Stomach (tissue), 8 donors: ENCODE measurements at regions not wholly inside any gene's neighbourhood (a gene's known extent, or its start where the extent isn't known, plus 50 kb on each side); places are given as distances from the start of the nearest gene placed in this dataset.

ENCODE experiments used
- DNase-seq, 2 donors: peaks; one replicate each; pipeline versions ENCODE4 v3.0.0 to v3.0.0-alpha.2; 2013 to 2019
- H3K27ac ChIP-seq, 5 donors: fragments of 200-600 bp in 4 of 5; sonication (generic) in 4 of 5; one replicate each; pipeline ENCODE4 v1.5.1; 2013 to 2019; ENCODE audit warnings: mild to moderate bottlenecking in 1 of 5, moderate library complexity in 1 of 5
- H3K27me3 ChIP-seq, 3 donors: fragments of 200-600 bp; sonication (generic); one replicate each; pipeline ENCODE4 v1.5.1; 2017 to 2019; ENCODE audit warnings: mixed run types in 1 of 3
- H3K36me3 ChIP-seq, 4 donors: fragments of 200-600 bp; sonication (generic); 1 replicate in 3 of 4; 2 replicates in 1 of 4; pipeline ENCODE4 v1.5.1; 2016 to 2019
- H3K4me1 ChIP-seq, 4 donors: fragments of 200-600 bp; sonication (generic); one replicate each; pipeline ENCODE4 v1.5.1; 2016 to 2019
- H3K4me3 ChIP-seq, 4 donors: fragments of 200-600 bp; sonication (generic) in 3 of 4; one replicate each; pipeline ENCODE4 v1.5.1; 2016 to 2019; ENCODE audit warnings: mild to moderate bottlenecking in 1 of 4
- H3K9me3 ChIP-seq, 4 donors: fragments of 200-600 bp; sonication (generic); one replicate each; pipeline ENCODE4 v1.5.1; 2016 to 2019
- EP300 ChIP-seq: sonication (generic); formaldehyde crosslinking; IDR thresholded peaks from one replicate; pipeline ENCODE4 v1.6.1; 2017; ENCODE audit warnings: antibody characterized with exemption
- POLR2A ChIP-seq, 4 donors: fragments of 450-650 bp; IDR thresholded peaks; one replicate each; pipeline ENCODE4 v1.6.1; 2016; ENCODE audit warnings: antibody characterized with exemption in 4 of 4, control low read depth in 2 of 4, mild to moderate bottlenecking in 1 of 4, moderate library complexity in 1 of 4
- POLR2AphosphoS5 ChIP-seq, 3 donors: sonication (generic); formaldehyde crosslinking; IDR thresholded peaks; one replicate each; pipeline ENCODE4 v1.6.1; 2016; ENCODE audit warnings: antibody characterized with exemption in 3 of 3
- WGBS, 5 donors: extraction: QIAGEN DNeasy Blood & Tissue Kit in 3 of 5; methylation state at CpG; one replicate each; pipeline versions ENCODE4 v1.1.5 to v1.1.7; 2013 to 2018; 5-methylcytosine and 5-hydroxymethylcytosine counted together
- intact Hi-C: fragments of 100-400 bp; cut with DNase I; formaldehyde crosslinking; loops from one replicate; pipeline ENCODE4 v1.15.1; 2023; ENCODE audit warnings: low total_unique reads
- TF ChIP-seq, protein P1 (sequence below), 7 experiments: fragments of 450-650 bp in 4 of 7; fragments of 200-600 bp in 3 of 7; sonication (generic) in 3 of 7; IDR thresholded peaks; one replicate each; pipeline ENCODE4 v1.5.1; 2016 to 2019; ENCODE audit warnings: antibody characterized with exemption in 7 of 7, control low read depth in 2 of 7, mild to moderate bottlenecking in 1 of 7
- donor health status: healthy with polysubstance abuse.
- donor health status: Bipolar disorder and iron deficiency.
- donor health status: healthy.

GRCh38 chr4:138910195-138910913 lies 105.2 kb upstream of the NOCT start:
- H3K36me3 ChIP-seq, result no peaks in the 10 kb centered on the region
- peak overlapping the region in 1 of 4 donors; percentile 1 for H3K4me3 ChIP-seq
- H3K4me1 ChIP-seq, result peaks cover 6 to 33% (median 26%) of the 10 kb centered on the region in 4 donors
- no peaks in the 10 kb centered on the region for H3K27me3 ChIP-seq
- DNase-seq, result peak; percentile 37 to 59
- intact Hi-C loops, result no loop called here
- H3K9me3 ChIP-seq, result no peaks in the 10 kb centered on the region
- peak overlapping the region; percentile 36 to 83 (median 69) for H3K27ac ChIP-seq
- TF ChIP-seq, protein P1, sequence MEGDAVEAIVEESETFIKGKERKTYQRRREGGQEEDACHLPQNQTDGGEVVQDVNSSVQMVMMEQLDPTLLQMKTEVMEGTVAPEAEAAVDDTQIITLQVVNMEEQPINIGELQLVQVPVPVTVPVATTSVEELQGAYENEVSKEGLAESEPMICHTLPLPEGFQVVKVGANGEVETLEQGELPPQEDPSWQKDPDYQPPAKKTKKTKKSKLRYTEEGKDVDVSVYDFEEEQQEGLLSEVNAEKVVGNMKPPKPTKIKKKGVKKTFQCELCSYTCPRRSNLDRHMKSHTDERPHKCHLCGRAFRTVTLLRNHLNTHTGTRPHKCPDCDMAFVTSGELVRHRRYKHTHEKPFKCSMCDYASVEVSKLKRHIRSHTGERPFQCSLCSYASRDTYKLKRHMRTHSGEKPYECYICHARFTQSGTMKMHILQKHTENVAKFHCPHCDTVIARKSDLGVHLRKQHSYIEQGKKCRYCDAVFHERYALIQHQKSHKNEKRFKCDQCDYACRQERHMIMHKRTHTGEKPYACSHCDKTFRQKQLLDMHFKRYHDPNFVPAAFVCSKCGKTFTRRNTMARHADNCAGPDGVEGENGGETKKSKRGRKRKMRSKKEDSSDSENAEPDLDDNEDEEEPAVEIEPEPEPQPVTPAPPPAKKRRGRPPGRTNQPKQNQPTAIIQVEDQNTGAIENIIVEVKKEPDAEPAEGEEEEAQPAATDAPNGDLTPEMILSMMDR (IDR thresholded peaks at IDR 0.05), result no peak
- TF ChIP-seq POLR2AphosphoS5 (IDR thresholded peaks at IDR 0.05), result no peak
- no peak for TF ChIP-seq POLR2A (IDR thresholded peaks at IDR 0.05)
- no peak for TF ChIP-seq EP300
- 15 to 36% (median 23%) methylated on average over 6 of the region's 6 CpGs for WGBS, 5 donors

GRCh38 chr4:138909587-138909986 lies 106.0 kb upstream of the NOCT start:
- Histone ChIP-seq H3K27me3 (no peaks in the 10 kb centered on the region), H3K4me3 (no peak overlapping the region), H3K9me3 (no peaks in the 10 kb centered on the region), H3K36me3 (no peaks in the 10 kb centered on the region), H3K4me1 (peaks cover 6 to 33% (median 26%) of the 10 kb centered on the region in 4 donors), H3K27ac (peak overlapping the region in 2 of 5 donors; percentile 66 to 79)
- WGBS, 5 donors, result 79 to 93% (median 89%) methylated on average over 4 of the region's 4 CpGs
- TF ChIP-seq POLR2AphosphoS5 (IDR thresholded peaks at IDR 0.05), result no peak
- no peak for DNase-seq
- intact Hi-C loops, result no loop called here

DNA sequence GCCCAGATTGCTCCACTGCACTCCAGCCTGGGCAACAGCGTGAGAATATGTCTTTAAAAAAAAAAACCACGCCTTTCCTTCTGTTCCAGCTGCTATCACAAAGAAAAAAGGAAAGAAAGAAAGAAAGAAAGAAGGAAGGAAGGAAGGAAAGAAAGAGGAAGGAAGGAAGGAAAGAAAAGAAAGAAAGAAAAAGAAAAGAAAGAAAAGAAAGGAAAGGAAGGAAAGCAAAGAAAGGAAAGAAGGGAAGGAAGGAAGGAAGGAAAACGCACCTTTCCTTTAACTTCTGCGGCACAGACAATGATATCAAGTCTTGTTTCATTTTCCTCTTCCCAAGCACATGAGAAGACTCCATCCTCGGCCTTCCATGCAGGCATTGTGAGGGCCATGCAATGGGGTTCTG lies 107.4 kb upstream of the NOCT start:
- H3K27me3 ChIP-seq, result no peaks in the 10 kb centered on the region
- no peaks in the 10 kb centered on the region for H3K9me3 ChIP-seq
- no peaks in the 10 kb centered on the region for H3K36me3 ChIP-seq
- H3K4me3 ChIP-seq, result no peak overlapping the region
- H3K27ac ChIP-seq, result no peak overlapping the region
- no peak for TF ChIP-seq POLR2A (IDR thresholded peaks at IDR 0.05)
- no peak for TF ChIP-seq POLR2AphosphoS5 (IDR thresholded peaks at IDR 0.05)
- no peak for TF ChIP-seq EP300
- TF ChIP-seq, protein P1 (IDR thresholded peaks at IDR 0.05), result no peak
- WGBS, 5 donors, result 90 to 91% (median 91%) methylated on average over 5 of the region's 5 CpGs
- peaks cover 6 to 33% (median 25%) of the 10 kb centered on the region in 4 donors for H3K4me1 ChIP-seq
- intact Hi-C loops, result no loop called here
- DNase-seq, result no peak

DNA sequence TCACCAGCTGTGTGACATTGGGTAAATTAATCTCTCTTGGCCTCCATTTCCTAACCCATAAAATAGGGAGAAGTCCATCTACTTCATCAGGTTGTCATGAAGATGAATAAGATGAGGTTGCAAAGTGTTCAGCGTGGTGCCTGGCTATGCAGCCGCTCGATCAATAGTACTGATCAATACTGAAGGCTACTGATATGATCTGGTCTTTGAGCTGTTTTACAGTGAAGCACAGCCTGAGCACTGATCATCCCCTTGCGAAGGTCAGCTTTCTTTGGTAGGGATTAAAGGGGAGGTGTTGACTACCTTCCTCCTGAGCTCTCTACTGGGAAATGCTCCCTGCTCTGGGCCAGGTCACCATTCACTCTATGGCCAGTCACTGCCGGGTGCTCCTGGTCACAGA lies 108.4 kb upstream of the NOCT start:
- Histone ChIP-seq H3K4me1 (peaks cover 6 to 27% (median 21%) of the 10 kb centered on the region in 4 donors), H3K27me3 (no peaks in the 10 kb centered on the region), H3K4me3 (no peak overlapping the region), H3K36me3 (no peaks in the 10 kb centered on the region), H3K27ac (no peak overlapping the region), H3K9me3 (no peaks in the 10 kb centered on the region)
- DNase-seq, result no peak
- intact Hi-C loops, result no loop called here
- WGBS, 5 donors, result 82 to 98% (median 87%) methylated on average over 4 to 5 of the region's 5 CpGs
- TF ChIP-seq, protein P1 (IDR thresholded peaks at IDR 0.05), result no peak
- TF ChIP-seq EP300, result no peak

DNA sequence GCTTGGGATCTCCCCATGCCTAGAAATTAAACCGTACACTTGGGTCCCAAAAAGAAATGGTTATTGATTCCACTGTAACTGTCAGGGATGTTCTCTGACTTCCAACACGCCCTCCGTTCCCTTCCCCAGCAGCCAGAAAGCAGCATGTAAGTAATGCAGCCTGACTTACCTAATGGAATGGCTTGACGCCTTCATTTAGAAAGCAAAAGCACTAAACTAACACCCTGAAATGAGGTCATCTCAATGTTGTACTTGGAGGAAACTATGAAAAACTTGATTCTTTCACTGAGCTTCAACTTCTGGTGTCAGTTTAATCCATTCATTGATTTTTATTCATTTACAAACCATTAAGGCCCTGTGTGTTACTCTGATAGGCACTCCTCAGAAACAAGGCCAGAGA lies 110.8 kb upstream of the NOCT start:
- intact Hi-C loops, result no loop called here
- H3K27me3 ChIP-seq, result no peaks in the 10 kb centered on the region
- 89 to 97% (median 94%) methylated on average over 4 of the region's 4 CpGs for WGBS, 5 donors
- H3K27ac ChIP-seq, result no peak overlapping the region
- no peaks in the 10 kb centered on the region for H3K9me3 ChIP-seq
- TF ChIP-seq EP300 (no peak), POLR2A (IDR thresholded peaks at IDR 0.05) (no peak), POLR2AphosphoS5 (IDR thresholded peaks at IDR 0.05) (no peak)
- TF ChIP-seq, protein P1 (IDR thresholded peaks at IDR 0.05), result no peak
- no peak for DNase-seq
- H3K4me3 ChIP-seq, result no peak overlapping the region
- H3K4me1 ChIP-seq, result peaks cover 0 to 3% (median 0%) of the 10 kb centered on the region in 4 donors
- no peaks in the 10 kb centered on the region for H3K36me3 ChIP-seq
